IPS-NIHi7 (cell line): ENCODE measurements at regions not wholly inside any gene's neighbourhood (a gene's known extent, or its start where the extent isn't known, plus 50 kb on each side); places are given as distances from the start of the nearest gene placed in this dataset.
"Not testable (repeated sequence)": the region's sequence is repeated elsewhere in the genome, so short reads cannot be mapped to it uniquely, and the experiment has no call there.

ENCODE experiments used
- DNase-seq: peaks from one replicate; pipeline ENCODE4 v3.0.0; 2012; ENCODE audit warnings: mixed read lengths; ENCODE audit errors: extremely low spot score

- not testable (repeated sequence) for DNase-seq
Measured at GRCh38 chr4:131883181-131883580, 1265.9 kb upstream of the PCDH10 start.

GRCh38 chr4:131925662-131926061 is 1223.4 kb upstream of the PCDH10 start:
- DNase-seq = not testable (repeated sequence)

GRCh38 chr4:131967646-131968045 is 1181.4 kb upstream of the PCDH10 start:
- not testable (repeated sequence) for DNase-seq

GRCh38 chr4:131974730-131975129 is 1174.4 kb upstream of the PCDH10 start:
- DNase-seq = no peak

GRCh38 chr4:131975276-131976132 is 1173.6 kb upstream of the PCDH10 start:
- not testable (repeated sequence) for DNase-seq

GRCh38 chr4:131976133-131977002 is 1172.7 kb upstream of the PCDH10 start:
- not testable (repeated sequence) for DNase-seq

GRCh38 chr4:131978120-131978519 is 1171.0 kb upstream of the PCDH10 start:
- no peak for DNase-seq

- no peak for DNase-seq
Measured at GRCh38 chr4:131989576-131989975, 1159.5 kb upstream of the PCDH10 start.

- no peak for DNase-seq
Measured at GRCh38 chr4:132001542-132001941, 1147.6 kb upstream of the PCDH10 start.

- DNase-seq = no peak
Measured at GRCh38 chr4:132003593-132003992, 1145.5 kb upstream of the PCDH10 start.

GRCh38 chr4:132015321-132015720 is 1133.8 kb upstream of the PCDH10 start:
- no peak for DNase-seq

- DNase-seq = no peak
Measured at GRCh38 chr4:132016703-132017350, 1132.3 kb upstream of the PCDH10 start.

GRCh38 chr4:132026166-132026565 is 1122.9 kb upstream of the PCDH10 start:
- DNase-seq = no peak

- no peak for DNase-seq
Measured at GRCh38 chr4:132026816-132027215, 1122.3 kb upstream of the PCDH10 start.

GRCh38 chr4:132056496-132056895 is 1092.6 kb upstream of the PCDH10 start:
- DNase-seq = no peak

- DNase-seq = no peak
Measured at GRCh38 chr4:132059227-132059626, 1089.9 kb upstream of the PCDH10 start.

GRCh38 chr4:132062611-132063239 is 1086.4 kb upstream of the PCDH10 start:
- no peak for DNase-seq

- DNase-seq = no peak
Measured at GRCh38 chr4:132063829-132064228, 1085.3 kb upstream of the PCDH10 start.

GRCh38 chr4:132065940-132066495 is 1083.1 kb upstream of the PCDH10 start:
- DNase-seq = no peak

- no peak for DNase-seq
Measured at GRCh38 chr4:132071815-132072214, 1077.3 kb upstream of the PCDH10 start.

GRCh38 chr4:132076829-132077228 is 1072.3 kb upstream of the PCDH10 start:
- DNase-seq = peak; percentile 15
